Sigmoid colon (tissue), 4 donors: ENCODE measurements at regions not wholly inside any gene's neighbourhood (a gene's known extent, or its start where the extent isn't known, plus 50 kb on each side); places are given as distances from the start of the nearest gene placed in this dataset.

Experiments used
- EP300 ChIP-seq, 4 donors: sonication (generic); formaldehyde crosslinking; IDR thresholded peaks; one replicate each; pipeline ENCODE4 v1.6.1; 2017; ENCODE audit warnings: antibody characterized with exemption in 4 of 4
- POLR2A ChIP-seq, 2 donors: fragments of 450-650 bp; IDR thresholded peaks; one replicate each; pipeline ENCODE4 v1.6.1; 2016; ENCODE audit warnings: antibody characterized with exemption in 2 of 2, mild to moderate bottlenecking in 2 of 2, moderate library complexity in 2 of 2
- POLR2AphosphoS5 ChIP-seq, 4 donors: sonication (generic); formaldehyde crosslinking; IDR thresholded peaks; one replicate each; pipeline ENCODE4 v1.6.1; 2017; ENCODE audit warnings: antibody characterized with exemption in 4 of 4
- TF ChIP-seq, protein P1 (sequence below), 4 experiments: fragments of 450-650 bp in 3 of 4; fragments of 200-600 bp in 1 of 4; IDR thresholded peaks; one replicate each; pipeline ENCODE4 v1.5.1; 2016 to 2019; ENCODE audit warnings: antibody characterized with exemption in 4 of 4, mild to moderate bottlenecking in 3 of 4, moderate library complexity in 2 of 4

DNA sequence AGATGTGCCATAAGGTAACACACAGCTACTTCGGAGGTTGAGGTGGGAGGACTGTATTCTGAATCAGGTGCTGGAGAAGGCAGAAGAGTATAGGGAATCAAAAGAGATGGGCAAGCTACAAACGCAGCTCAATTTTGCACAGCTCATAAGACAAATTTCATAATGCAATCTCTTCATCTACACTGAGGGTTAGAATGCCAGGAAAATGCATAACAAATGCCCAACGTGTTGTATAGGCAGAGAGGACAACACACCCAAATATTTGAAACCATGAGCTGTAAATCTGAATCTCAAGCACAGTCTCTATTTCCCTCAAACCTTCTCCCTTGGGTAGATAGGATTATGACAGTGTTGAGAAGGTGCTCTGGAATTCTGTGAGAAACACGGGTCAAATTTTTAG is 263.1 kb upstream of the FOXN3 start:
- TF ChIP-seq, protein P1, sequence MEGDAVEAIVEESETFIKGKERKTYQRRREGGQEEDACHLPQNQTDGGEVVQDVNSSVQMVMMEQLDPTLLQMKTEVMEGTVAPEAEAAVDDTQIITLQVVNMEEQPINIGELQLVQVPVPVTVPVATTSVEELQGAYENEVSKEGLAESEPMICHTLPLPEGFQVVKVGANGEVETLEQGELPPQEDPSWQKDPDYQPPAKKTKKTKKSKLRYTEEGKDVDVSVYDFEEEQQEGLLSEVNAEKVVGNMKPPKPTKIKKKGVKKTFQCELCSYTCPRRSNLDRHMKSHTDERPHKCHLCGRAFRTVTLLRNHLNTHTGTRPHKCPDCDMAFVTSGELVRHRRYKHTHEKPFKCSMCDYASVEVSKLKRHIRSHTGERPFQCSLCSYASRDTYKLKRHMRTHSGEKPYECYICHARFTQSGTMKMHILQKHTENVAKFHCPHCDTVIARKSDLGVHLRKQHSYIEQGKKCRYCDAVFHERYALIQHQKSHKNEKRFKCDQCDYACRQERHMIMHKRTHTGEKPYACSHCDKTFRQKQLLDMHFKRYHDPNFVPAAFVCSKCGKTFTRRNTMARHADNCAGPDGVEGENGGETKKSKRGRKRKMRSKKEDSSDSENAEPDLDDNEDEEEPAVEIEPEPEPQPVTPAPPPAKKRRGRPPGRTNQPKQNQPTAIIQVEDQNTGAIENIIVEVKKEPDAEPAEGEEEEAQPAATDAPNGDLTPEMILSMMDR (IDR thresholded peaks at IDR 0.05): no peak
- TF ChIP-seq EP300 (IDR thresholded peaks at IDR 0.05) (no peak), POLR2A (IDR thresholded peaks at IDR 0.05) (no peak), POLR2AphosphoS5 (IDR thresholded peaks at IDR 0.05) (no peak)
